Erythroblast (primary cell): ENCODE measurements at regions not wholly inside any gene's neighbourhood (a gene's known extent, or its start where the extent isn't known, plus 50 kb on each side); places are given as distances from the start of the nearest gene placed in this dataset.

Experiments used
- GATA1 ChIP-seq: IDR thresholded peaks from 2 replicates; pipeline ENCODE4 v1.6.1; 2011; ENCODE audit warnings: low read depth, mild to moderate bottlenecking, control low read depth, low read length, moderate library complexity
- POLR2A ChIP-seq: IDR thresholded peaks from 2 replicates; pipeline ENCODE4 v1.6.1; 2011; ENCODE audit warnings: mild to moderate bottlenecking, low read length

GRCh38 chr5:135176991-135177390 lies 143.0 kb upstream of the PITX1 start:
- TF ChIP-seq POLR2A (no peak), GATA1 (no peak)
